Sigmoid colon (tissue), 6 donors: ENCODE measurements at regions not wholly inside any gene's neighbourhood (a gene's known extent, or its start where the extent isn't known, plus 50 kb on each side); places are given as distances from the start of the nearest gene placed in this dataset.

Experiments
- DNase-seq: peaks from one replicate; pipeline ENCODE4 v3.0.0-alpha.2; 2019
- H3K27ac ChIP-seq, 4 donors: fragments of 200-600 bp; sonication (generic); one replicate each; pipeline ENCODE4 v1.5.1; 2016 to 2019; ENCODE audit warnings: mild to moderate bottlenecking in 1 of 4
- H3K27me3 ChIP-seq, 3 donors: fragments of 200-600 bp; sonication (generic); one replicate each; pipeline ENCODE4 v1.5.1; 2019; ENCODE audit warnings: mild to moderate bottlenecking in 1 of 3
- H3K36me3 ChIP-seq, 4 donors: fragments of 200-600 bp; sonication (generic); one replicate each; pipeline ENCODE4 v1.5.1; 2016 to 2019
- H3K4me1 ChIP-seq, 4 donors: fragments of 200-600 bp; sonication (generic); one replicate each; pipeline ENCODE4 v1.5.1; 2017 to 2019
- H3K4me3 ChIP-seq, 4 donors: fragments of 200-600 bp; sonication (generic); one replicate each; pipeline ENCODE4 v1.5.1; 2017 to 2019; ENCODE audit warnings: mild to moderate bottlenecking in 2 of 4, moderate library complexity in 1 of 4
- H3K9me3 ChIP-seq, 4 donors: fragments of 200-600 bp in 3 of 4; sonication (generic) in 3 of 4; one replicate each; pipeline versions ENCODE4 v1.5.1 to v1.6.1; 2013 to 2019
- CTCF ChIP-seq, 4 experiments: fragments of 450-650 bp in 3 of 4; fragments of 200-600 bp in 1 of 4; IDR thresholded peaks; one replicate each; pipeline ENCODE4 v1.5.1; 2016 to 2019; ENCODE audit warnings: antibody characterized with exemption in 4 of 4, mild to moderate bottlenecking in 3 of 4, moderate library complexity in 2 of 4
- EP300 ChIP-seq, 4 donors: sonication (generic); formaldehyde crosslinking; IDR thresholded peaks; one replicate each; pipeline ENCODE4 v1.6.1; 2017; ENCODE audit warnings: antibody characterized with exemption in 4 of 4
- POLR2A ChIP-seq, 2 donors: fragments of 450-650 bp; IDR thresholded peaks; one replicate each; pipeline ENCODE4 v1.6.1; 2016; ENCODE audit warnings: antibody characterized with exemption in 2 of 2, mild to moderate bottlenecking in 2 of 2, moderate library complexity in 2 of 2
- POLR2AphosphoS5 ChIP-seq, 4 donors: sonication (generic); formaldehyde crosslinking; IDR thresholded peaks; one replicate each; pipeline ENCODE4 v1.6.1; 2017; ENCODE audit warnings: antibody characterized with exemption in 4 of 4
- WGBS, 2 donors: extraction: QIAGEN DNeasy Blood & Tissue Kit; methylation state at CpG; one replicate each; pipeline ENCODE4 v1.1.7; 2013; 5-methylcytosine and 5-hydroxymethylcytosine counted together
- intact Hi-C: fragments of 100-400 bp; cut with DNase I; formaldehyde crosslinking; loops from one replicate; pipeline ENCODE4 v1.15.1; 2023
- donor health status: healthy with polysubstance abuse.
- donor health status: healthy.

GRCh38 chr7:115585015-115585718, 445.4 kb downstream of the TFEC start:
- Histone ChIP-seq H3K4me3 (no peak overlapping the region), H3K4me1 (no peaks in the 10 kb centered on the region), H3K27ac (no peak overlapping the region), H3K36me3 (no peaks in the 10 kb centered on the region), H3K27me3 (no peaks in the 10 kb centered on the region), H3K9me3 (no peaks in the 10 kb centered on the region)
- intact Hi-C loops, result no loop called here
- WGBS, 2 donors, result 94 to 96% methylated on average over 5 of the region's 5 CpGs
- no peak for DNase-seq
- TF ChIP-seq POLR2A (IDR thresholded peaks at IDR 0.05), result no peak

- WGBS, 2 donors, result 78 to 80% methylated on average over 1 of the region's 1 CpG
- TF ChIP-seq POLR2AphosphoS5 (IDR thresholded peaks at IDR 0.05), result no peak
- no peak for TF ChIP-seq EP300 (IDR thresholded peaks at IDR 0.05)
- no peak for TF ChIP-seq POLR2A (IDR thresholded peaks at IDR 0.05)
- TF ChIP-seq CTCF (IDR thresholded peaks at IDR 0.05), result no peak
These were observed 447.6 kb downstream of the TFEC start for GRCh38 chr7:115582956-115583355.

GRCh38 chr7:115578576-115578975, 452.0 kb downstream of the TFEC start:
- TF ChIP-seq POLR2AphosphoS5 (IDR thresholded peaks at IDR 0.05) (no peak), CTCF (IDR thresholded peaks at IDR 0.05) (no peak), EP300 (IDR thresholded peaks at IDR 0.05) (no peak), POLR2A (IDR thresholded peaks at IDR 0.05) (no peak)
- 46 to 93% methylated on average over 2 of the region's 2 CpGs for WGBS, 2 donors
- Histone ChIP-seq H3K9me3 (no peaks in the 10 kb centered on the region), H3K4me3 (no peak overlapping the region), H3K27me3 (no peaks in the 10 kb centered on the region), H3K4me1 (no peaks in the 10 kb centered on the region), H3K27ac (no peak overlapping the region), H3K36me3 (no peaks in the 10 kb centered on the region)
- DNase-seq, result no peak
- intact Hi-C loops, result no loop called here

More at GRCh38 chr7:115582956-115583355, 447.6 kb downstream of the TFEC start:
- H3K36me3 ChIP-seq, result no peaks in the 10 kb centered on the region
- H3K4me1 ChIP-seq, result no peaks in the 10 kb centered on the region
- intact Hi-C loops, result no loop called here
- H3K27me3 ChIP-seq, result no peaks in the 10 kb centered on the region
- no peak overlapping the region for H3K4me3 ChIP-seq
- DNase-seq, result no peak
- no peak overlapping the region for H3K27ac ChIP-seq
- no peaks in the 10 kb centered on the region for H3K9me3 ChIP-seq

- no peaks in the 10 kb centered on the region for H3K9me3 ChIP-seq
- no peak for TF ChIP-seq POLR2A (IDR thresholded peaks at IDR 0.05)
- TF ChIP-seq EP300 (IDR thresholded peaks at IDR 0.05), result no peak
- no peak for TF ChIP-seq POLR2AphosphoS5 (IDR thresholded peaks at IDR 0.05)
- TF ChIP-seq CTCF (IDR thresholded peaks at IDR 0.05), result no peak
- no peak overlapping the region for H3K4me3 ChIP-seq
- H3K27ac ChIP-seq, result no peak overlapping the region
- no peaks in the 10 kb centered on the region for H3K4me1 ChIP-seq
- 86 to 88% methylated on average over 6 of the region's 6 CpGs for WGBS, 2 donors
- H3K27me3 ChIP-seq, result no peaks in the 10 kb centered on the region
- H3K36me3 ChIP-seq, result no peaks in the 10 kb centered on the region
- DNase-seq, result no peak
- intact Hi-C loops, result no loop called here
These were observed 455.8 kb downstream of the TFEC start for GRCh38 chr7:115574681-115575291.

GRCh38 chr7:115572111-115572510, 458.5 kb downstream of the TFEC start:
- intact Hi-C loops, result no loop called here
- no peak for DNase-seq
- H3K36me3 ChIP-seq, result no peaks in the 10 kb centered on the region
- H3K4me3 ChIP-seq, result no peak overlapping the region
- no peak for TF ChIP-seq EP300 (IDR thresholded peaks at IDR 0.05)
- TF ChIP-seq POLR2AphosphoS5 (IDR thresholded peaks at IDR 0.05), result no peak
- TF ChIP-seq POLR2A (IDR thresholded peaks at IDR 0.05), result no peak
- TF ChIP-seq CTCF (IDR thresholded peaks at IDR 0.05), result no peak
- H3K9me3 ChIP-seq, result no peaks in the 10 kb centered on the region
- WGBS, 2 donors, result 45 to 54% methylated on average over 1 of the region's 1 CpG
- no peaks in the 10 kb centered on the region for H3K27me3 ChIP-seq
- no peak overlapping the region for H3K27ac ChIP-seq
- no peaks in the 10 kb centered on the region for H3K4me1 ChIP-seq
